ENCODE measurements at regions not wholly inside any gene's neighbourhood (a gene's known extent, or its start where the extent isn't known, plus 50 kb on each side); places are given as distances from the start of the nearest gene placed in this dataset.

DNA sequence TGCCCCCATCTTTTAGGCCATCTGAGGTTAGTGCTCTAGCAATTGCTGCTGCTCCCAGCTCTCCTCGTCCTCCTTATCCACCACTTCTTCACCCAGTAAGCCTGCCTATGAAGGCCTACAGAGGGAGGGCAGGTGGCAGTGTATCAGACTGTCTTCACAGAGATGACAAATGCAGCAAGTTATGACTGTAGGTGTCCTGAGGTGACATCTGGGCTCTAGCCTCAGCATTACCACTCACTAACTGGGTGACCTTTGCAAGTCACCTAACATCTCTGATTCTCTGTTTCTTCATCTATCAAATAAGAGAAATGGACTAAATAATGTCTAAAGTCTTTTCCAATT is 151.6 kb downstream of the NOC3L start:
- Histone ChIP-seq H3K9ac (no peak overlapping the region), H3K27ac (ENCODE audit: low read depth in 2 of 2, low read length in 1 of 2) (no peak overlapping the region; a peak in 1 of 4 replicates), H3K36me3 (replicated peaks in 1 of 2; ENCODE audit: control insufficient read depth in 1 of 2, insufficient read depth in 2 of 2, low read length in 1 of 2) (no peaks in the 10 kb centered on the region), H4K20me1 (ENCODE audit: insufficient read depth) (no peaks in the 10 kb centered on the region), H3K9me3 (no peaks in the 10 kb centered on the region), H3K27me3 (ENCODE audit: insufficient read depth) (no peaks in the 10 kb centered on the region), H3F3A (replicated peaks; ENCODE audit: insufficient read depth) (no peaks in the 10 kb centered on the region), H3K4me1 (ENCODE audit: control insufficient read depth in 1 of 2, insufficient read depth in 2 of 2, low read depth in 1 of 2, low read length in 1 of 2) (peaks cover 0 to 17% of the 10 kb centered on the region in 2 experiments; a peak in 2 of 4 replicates), H3K79me2 (ENCODE audit: insufficient read depth) (no peaks in the 10 kb centered on the region), H3K4me2 (no peak overlapping the region), H2AFZ (ENCODE audit: low read depth) (no peak overlapping the region), H3K4me3 (ENCODE audit: low read depth in 2 of 2, low read length in 1 of 2) (no peak overlapping the region), H3K9me2 (no peaks in the 10 kb centered on the region)
- no peak for DNase-seq
- TF ChIP-seq FOSL2 (IDR thresholded peaks at IDR 0.05; ENCODE audit: borderline replicate concordance, low read depth) = no peak
- TF ChIP-seq ZBTB33 (IDR thresholded peaks at IDR 0.05; ENCODE audit: borderline replicate concordance, low read depth) = no peak
- no peak for TF ChIP-seq JUND (IDR thresholded peaks at IDR 0.05)
- TF ChIP-seq MEF2A (IDR thresholded peaks at IDR 0.05; ENCODE audit: borderline replicate concordance, low read depth) = no peak
- TF ChIP-seq, protein P1, sequence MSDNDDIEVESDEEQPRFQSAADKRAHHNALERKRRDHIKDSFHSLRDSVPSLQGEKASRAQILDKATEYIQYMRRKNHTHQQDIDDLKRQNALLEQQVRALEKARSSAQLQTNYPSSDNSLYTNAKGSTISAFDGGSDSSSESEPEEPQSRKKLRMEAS (IDR thresholded peaks at IDR 0.05; ENCODE audit: low read depth) = no peak
- no peak for TF ChIP-seq GATA2 (CRISPR knock-in tag; IDR thresholded peaks at IDR 0.05)
- TF ChIP-seq EP300 (IDR thresholded peaks at IDR 0.05; ENCODE audit: borderline replicate concordance in 1 of 2, low read depth in 1 of 2, low read length in 1 of 2) = no peak
- TF ChIP-seq TAF1 (IDR thresholded peaks at IDR 0.05; ENCODE audit: borderline replicate concordance, low read depth, low read length) = no peak
- TF ChIP-seq CHD2 (IDR thresholded peaks at IDR 0.05; ENCODE audit: low read length, partially characterized antibody) = no peak
- TF ChIP-seq RFX5 (IDR thresholded peaks at IDR 0.05; ENCODE audit: low read length) = no peak
- TF ChIP-seq NFIC (IDR thresholded peaks at IDR 0.05; ENCODE audit: borderline replicate concordance) = no peak
- WGBS (ENCODE audit: low lambda C conversion rate) = 92% methylated on average over 1 of the region's 1 CpG
- POLR2A ChIA-PET = no interaction called here
- CTCF ChIA-PET = interaction anchor here (1.0 to 2.2 kb wide), 4 partner anchors 9 to 294 kb away, joined by 3 to 5 read pairs (median 4); no protein-coding TSS in a partner anchor

- POLR2A ChIA-PET = no interaction called here
- Histone ChIP-seq H2AFZ (ENCODE audit: low read depth) (no peak overlapping the region), H3K4me3 (ENCODE audit: low read depth in 2 of 2, low read length in 1 of 2) (no peak overlapping the region), H3K4me1 (ENCODE audit: control insufficient read depth in 1 of 2, insufficient read depth in 2 of 2, low read depth in 1 of 2, low read length in 1 of 2) (peaks cover 0 to 17% of the 10 kb centered on the region in 2 experiments; a peak in 2 of 4 replicates), H3K9ac (no peak overlapping the region), H3K9me3 (no peaks in the 10 kb centered on the region), H3K27me3 (ENCODE audit: insufficient read depth) (no peaks in the 10 kb centered on the region), H3K9me2 (no peaks in the 10 kb centered on the region), H4K20me1 (ENCODE audit: insufficient read depth) (no peaks in the 10 kb centered on the region), H3K79me2 (ENCODE audit: insufficient read depth) (no peaks in the 10 kb centered on the region), H3K36me3 (replicated peaks in 1 of 2; ENCODE audit: control insufficient read depth in 1 of 2, insufficient read depth in 2 of 2, low read length in 1 of 2) (no peaks in the 10 kb centered on the region), H3K27ac (ENCODE audit: low read depth in 2 of 2, low read length in 1 of 2) (no peak overlapping the region), H3K4me2 (no peak overlapping the region), H3F3A (replicated peaks; ENCODE audit: insufficient read depth) (no peaks in the 10 kb centered on the region)
- WGBS (ENCODE audit: low lambda C conversion rate) = 86% methylated on average over 2 of the region's 2 CpGs
- CTCF ChIA-PET = no interaction called here
- no peak for TF ChIP-seq PBX3 (IDR thresholded peaks at IDR 0.05)
- TF ChIP-seq, protein P2, sequence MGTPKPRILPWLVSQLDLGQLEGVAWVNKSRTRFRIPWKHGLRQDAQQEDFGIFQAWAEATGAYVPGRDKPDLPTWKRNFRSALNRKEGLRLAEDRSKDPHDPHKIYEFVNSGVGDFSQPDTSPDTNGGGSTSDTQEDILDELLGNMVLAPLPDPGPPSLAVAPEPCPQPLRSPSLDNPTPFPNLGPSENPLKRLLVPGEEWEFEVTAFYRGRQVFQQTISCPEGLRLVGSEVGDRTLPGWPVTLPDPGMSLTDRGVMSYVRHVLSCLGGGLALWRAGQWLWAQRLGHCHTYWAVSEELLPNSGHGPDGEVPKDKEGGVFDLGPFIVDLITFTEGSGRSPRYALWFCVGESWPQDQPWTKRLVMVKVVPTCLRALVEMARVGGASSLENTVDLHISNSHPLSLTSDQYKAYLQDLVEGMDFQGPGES (IDR thresholded peaks at IDR 0.05; ENCODE audit: low read depth, low read length) = no peak
- DNase-seq = no peak
These were observed 149.7 kb downstream of the NOC3L start for GRCh38 chr10:94213001-94213530.
